Head of caudate nucleus (tissue), 42 donors: ENCODE measurements at regions not wholly inside any gene's neighbourhood (a gene's known extent, or its start where the extent isn't known, plus 50 kb on each side); places are given as distances from the start of the nearest gene placed in this dataset.
"Not testable (repeated sequence)": the region's sequence is repeated elsewhere in the genome, so short reads cannot be mapped to it uniquely, and the experiment has no call there.

Source experiments
- DNase-seq, 42 donors: peaks; one replicate each; pipeline versions ENCODE4 v3.0.0 to v3.0.0-alpha.2; 2020 to 2021; ENCODE audit warnings: mixed read lengths in 7 of 42
- intact Hi-C: fragments of 100-400 bp; cut with DNase I; formaldehyde crosslinking; loops from one replicate; pipeline ENCODE4 v1.15.0; 2022

DNA sequence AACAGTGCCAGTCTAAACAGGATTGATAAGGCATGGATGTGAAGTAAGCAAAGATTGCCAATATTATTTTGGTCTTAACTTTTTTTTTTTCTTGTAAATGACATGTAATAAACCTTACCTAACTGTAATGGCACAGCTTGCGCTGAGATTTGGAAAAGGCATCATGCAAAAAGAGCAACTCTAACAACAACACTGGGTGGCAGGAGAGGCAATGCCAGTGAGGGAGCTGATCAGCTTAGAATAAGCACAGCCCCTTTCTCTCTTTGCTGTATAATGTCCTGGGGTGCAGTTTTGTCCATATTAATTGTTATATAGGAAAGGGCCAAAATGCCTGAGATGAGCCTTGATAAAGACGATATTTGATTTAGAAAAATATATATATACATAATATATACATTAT is 1589.7 kb upstream of the FLRT2 start:
- no peak for DNase-seq
- intact Hi-C loops, result no loop called here

GRCh38 chr14:83958359-83958758 is 1571.6 kb upstream of the FLRT2 start:
- intact Hi-C loops, result no loop called here
- no peak for DNase-seq

GRCh38 chr14:83960832-83961512 is 1569.0 kb upstream of the FLRT2 start:
- intact Hi-C loops, result no loop called here

GRCh38 chr14:83969998-83970397 is 1559.9 kb upstream of the FLRT2 start:
- intact Hi-C loops, result no loop called here
- no peak for DNase-seq

More at GRCh38 chr14:83960832-83961512, 1569.0 kb upstream of the FLRT2 start:
- no peak for DNase-seq

DNA sequence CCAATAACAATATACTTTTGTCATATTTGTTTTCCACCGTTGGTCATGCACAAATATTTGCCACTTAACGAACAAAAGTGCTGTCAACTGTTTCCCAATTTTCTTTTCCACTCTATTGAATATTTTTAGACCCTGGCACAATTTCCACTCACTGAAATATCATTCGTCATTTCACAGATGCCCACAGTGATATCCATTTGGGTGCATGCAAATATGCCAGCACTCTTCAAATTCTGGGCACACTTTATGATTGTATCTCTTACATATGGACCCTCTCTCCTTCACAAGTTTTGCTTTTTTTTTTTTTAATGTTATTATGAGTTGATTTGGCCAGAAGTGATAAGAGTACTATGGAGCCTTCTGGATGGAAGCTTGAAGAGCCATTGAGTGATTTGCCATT is 1557.3 kb upstream of the FLRT2 start:
- DNase-seq, result no peak
- intact Hi-C loops, result no loop called here

DNA sequence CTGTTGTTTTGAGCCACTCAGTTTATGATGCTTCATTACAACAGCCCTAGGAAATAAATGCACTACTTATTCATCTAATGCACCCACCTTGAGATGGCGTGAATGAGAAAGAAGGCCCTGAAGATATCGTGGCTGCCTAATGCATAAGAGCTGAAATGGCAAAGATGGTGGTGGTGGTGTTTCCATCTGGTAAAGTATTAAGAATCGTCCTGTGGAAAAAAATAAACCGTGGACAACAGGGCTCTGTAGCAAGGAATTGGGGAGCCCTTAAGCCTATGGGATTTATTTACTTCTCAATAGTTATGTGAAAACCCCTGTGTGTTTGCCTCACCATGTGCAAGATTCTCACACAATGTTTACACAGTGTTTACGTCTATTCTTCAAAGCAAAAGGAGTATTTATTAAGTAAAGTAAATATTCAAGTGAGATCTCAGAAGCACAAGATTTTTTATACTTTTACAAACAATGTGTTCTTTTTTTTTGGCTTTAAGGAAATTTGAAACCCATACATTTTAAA is 1555.2 kb upstream of the FLRT2 start:
- DNase-seq, result no peak
- intact Hi-C loops, result no loop called here

- no peak for DNase-seq
- intact Hi-C loops, result no loop called here
These were observed 1554.5 kb upstream of the FLRT2 start for GRCh38 chr14:83975435-83975834.

DNA sequence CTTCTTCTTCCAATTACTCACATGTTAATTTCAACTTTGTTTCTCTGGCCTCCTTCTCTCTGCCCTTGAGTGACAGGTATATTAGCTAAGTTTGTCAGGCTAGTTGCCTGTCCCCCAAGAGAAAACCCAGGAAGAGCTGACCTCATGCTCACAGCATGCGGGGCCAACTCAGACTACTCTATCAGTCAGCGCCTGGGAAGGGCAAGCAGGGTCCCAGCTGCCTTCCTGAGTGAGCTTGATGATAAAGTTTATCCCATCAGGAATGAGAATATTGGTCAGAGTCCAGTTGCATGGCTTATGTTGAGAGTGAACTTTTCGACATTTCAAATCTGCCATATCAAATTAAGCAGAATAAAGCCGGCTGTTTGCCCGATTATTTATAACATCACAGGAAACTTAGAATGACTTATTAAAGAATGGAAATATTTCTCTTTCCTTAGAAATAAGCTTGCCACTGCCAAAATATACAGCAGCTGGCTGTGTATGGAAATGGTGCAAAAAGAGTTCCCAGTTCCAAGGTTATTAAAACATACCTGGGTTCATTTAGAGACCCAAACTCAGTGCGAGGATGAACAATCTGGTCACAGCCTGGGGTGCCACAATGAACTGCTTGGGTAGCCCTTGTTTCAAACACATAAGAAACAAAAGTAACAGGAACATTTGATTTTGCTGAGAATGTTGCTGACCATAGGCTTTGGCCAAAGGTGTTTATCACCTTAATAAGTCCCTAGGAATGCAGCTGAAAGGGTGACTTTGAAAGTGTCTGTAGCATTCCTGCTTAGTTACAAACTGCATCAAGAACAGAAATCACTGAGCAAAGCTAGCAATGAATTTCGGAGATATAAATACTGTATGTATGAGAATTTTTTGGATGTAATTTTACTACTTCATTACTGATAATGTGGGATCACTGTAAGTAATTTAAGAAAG is 1553.8 kb upstream of the FLRT2 start:
- no peak for DNase-seq
- intact Hi-C loops, result no loop called here

- DNase-seq, result no peak
- intact Hi-C loops, result no loop called here
These were observed 1552.4 kb upstream of the FLRT2 start for GRCh38 chr14:83977583-83977982.

DNA sequence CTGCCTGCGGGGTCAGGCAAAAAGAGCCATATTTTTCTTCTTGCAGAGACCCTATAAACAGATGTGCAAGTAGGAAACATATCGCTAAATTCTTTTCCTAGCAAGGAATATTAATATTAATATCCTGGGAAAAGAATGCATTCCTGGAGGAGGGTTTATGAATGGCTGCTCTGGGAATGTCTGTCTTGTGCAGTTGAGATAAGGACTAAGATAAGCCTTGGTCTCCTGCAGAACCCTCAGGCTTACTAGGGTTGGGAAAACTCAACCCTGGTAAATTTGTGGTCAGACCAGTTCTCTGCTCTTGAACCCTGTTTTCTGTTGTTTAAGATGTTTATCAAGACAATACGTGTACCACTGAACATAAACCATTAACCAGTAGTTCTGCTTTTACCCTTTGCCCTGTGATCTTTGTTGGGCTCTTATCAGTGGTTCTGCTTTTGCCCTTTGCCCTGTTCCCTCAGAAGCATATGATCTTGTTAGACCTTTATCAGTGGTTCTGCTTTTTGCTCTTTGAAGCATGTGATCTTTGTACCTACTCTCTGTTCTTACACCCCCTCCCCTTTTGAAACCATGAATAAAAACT is 1548.2 kb upstream of the FLRT2 start:
- DNase-seq, intact Hi-C loops: not testable (repeated sequence)

GRCh38 chr14:83988275-83988674 is 1541.7 kb upstream of the FLRT2 start:
- no peak for DNase-seq
- intact Hi-C loops, result no loop called here

DNA sequence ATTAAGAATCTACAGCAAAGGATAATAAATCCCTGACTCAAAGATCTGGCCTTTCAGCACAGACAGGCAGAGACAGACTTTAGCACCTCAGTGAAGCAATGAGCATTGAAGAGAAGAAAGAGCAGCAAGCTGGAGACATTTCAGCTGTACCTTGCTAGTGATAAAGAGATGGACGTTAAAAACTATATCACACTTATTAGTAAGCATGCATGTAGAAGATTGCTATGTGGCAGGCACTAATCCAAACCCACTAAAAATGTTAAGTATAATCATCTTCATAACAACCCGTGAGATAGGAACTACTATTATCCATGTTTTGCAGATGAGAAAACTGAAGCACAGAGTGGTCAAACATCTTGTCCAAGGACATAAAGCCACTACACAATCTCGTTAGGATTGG is 1538.3 kb upstream of the FLRT2 start:
- DNase-seq, result no peak
- intact Hi-C loops, result no loop called here

GRCh38 chr14:83992857-83993256 is 1537.1 kb upstream of the FLRT2 start:
- DNase-seq, result no peak
- intact Hi-C loops, result no loop called here

DNA sequence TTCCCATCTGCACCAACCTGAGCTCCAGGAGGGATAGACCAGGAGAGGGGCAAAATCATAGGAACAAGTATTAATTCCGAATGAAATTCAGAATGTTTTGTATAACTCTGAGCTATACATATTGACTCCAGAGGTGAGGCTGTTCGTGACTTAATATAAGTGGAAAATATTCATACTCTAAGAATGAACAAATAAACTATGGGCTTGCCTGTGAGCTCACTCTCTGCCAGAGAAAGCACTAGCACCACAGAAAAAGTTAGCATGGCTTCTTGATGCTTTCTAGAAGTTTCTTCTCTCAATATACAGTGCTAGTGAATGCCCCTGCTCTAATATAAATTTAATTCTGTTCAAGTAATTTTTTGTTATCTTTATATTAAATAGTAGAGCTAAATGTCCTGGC is 1536.4 kb upstream of the FLRT2 start:
- intact Hi-C loops, result no loop called here
- no peak for DNase-seq

DNA sequence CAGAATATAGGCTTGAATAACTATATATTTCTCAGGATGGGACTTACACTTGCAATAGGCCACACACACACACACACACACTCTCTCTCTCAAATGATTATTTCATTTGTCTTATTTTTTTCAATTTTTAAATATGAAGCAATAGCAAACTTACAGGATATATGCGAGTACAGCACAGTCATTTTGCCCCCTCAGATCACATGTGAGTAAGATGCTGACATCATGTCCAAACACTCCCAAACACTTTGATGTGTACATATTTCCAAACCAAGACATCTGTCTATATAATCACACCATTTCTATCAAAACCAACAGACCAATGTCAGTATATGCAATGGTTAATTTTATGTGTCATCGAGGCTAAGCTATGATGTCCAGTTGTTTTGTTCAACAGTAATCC is 1535.9 kb upstream of the FLRT2 start:
- DNase-seq, result no peak
- intact Hi-C loops, result no loop called here

GRCh38 chr14:84001023-84001422 is 1528.9 kb upstream of the FLRT2 start:
- no peak for DNase-seq
- intact Hi-C loops, result no loop called here

GRCh38 chr14:84003346-84003745 is 1526.6 kb upstream of the FLRT2 start:
- intact Hi-C loops, result no loop called here
- no peak for DNase-seq

DNA sequence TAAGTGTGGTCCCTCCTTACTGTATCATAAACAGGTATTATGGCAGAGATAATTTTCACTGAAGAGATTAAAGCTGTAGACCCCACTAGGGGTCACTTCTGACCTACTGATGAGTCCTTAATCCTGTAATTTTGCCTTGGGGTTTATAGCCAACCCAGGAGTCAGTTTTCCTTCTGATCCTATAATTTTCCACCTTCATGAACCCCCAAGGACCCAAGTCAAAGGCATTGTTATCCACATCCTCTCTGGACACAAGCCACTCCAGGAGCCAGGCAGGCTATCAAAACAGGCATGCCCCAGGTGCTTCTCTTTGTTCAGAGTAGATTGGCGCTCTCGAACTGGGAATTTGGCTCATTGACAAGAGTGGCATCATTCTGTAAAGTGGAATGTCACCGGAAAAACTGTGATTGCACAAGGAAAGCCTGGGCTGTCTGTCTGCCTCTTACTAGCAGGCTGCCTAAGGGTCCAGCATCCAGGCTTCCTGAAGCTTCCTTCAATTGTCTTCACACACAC is 1523.2 kb upstream of the FLRT2 start:
- DNase-seq, result no peak

GRCh38 chr14:84013424-84013823 is 1516.5 kb upstream of the FLRT2 start:
- intact Hi-C loops, result no loop called here

More for the DNA sequence above, 1523.2 kb upstream of the FLRT2 start:
- intact Hi-C loops, result no loop called here

DNA sequence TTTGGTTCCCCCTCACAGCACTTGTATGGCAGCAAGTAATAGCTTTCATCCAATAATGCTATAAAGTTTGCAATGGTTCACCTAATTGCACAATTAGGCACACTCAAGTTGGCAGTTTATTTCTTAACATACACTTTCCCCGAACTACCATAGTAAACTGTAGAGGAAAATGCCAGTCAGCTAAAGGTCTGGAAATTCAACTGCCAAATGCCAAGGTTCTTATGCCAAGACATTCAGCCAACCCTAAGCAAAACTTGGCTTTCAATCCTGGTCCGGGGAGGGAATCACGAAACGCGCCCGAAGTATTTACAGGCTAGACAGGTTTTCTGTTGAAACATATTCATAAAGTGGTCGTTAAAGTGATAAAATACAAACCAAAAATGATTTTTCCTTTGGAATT is 1512.4 kb upstream of the FLRT2 start:
- intact Hi-C loops, result no loop called here
- DNase-seq, result peak in 5 of 42 donors; percentile 3 to 11 (median 6)

More at GRCh38 chr14:84013424-84013823, 1516.5 kb upstream of the FLRT2 start:
- DNase-seq, result no peak
